Gastroesophageal sphincter (tissue), 3 donors: ENCODE measurements at regions not wholly inside any gene's neighbourhood (a gene's known extent, or its start where the extent isn't known, plus 50 kb on each side); places are given as distances from the start of the nearest gene placed in this dataset.

Experiments
- POLR2A ChIP-seq, 2 donors: fragments of 450-650 bp; IDR thresholded peaks; one replicate each; pipeline ENCODE4 v1.6.1; 2017; ENCODE audit warnings: antibody characterized with exemption in 2 of 2, mild to moderate bottlenecking in 2 of 2, moderate library complexity in 1 of 2
- POLR2AphosphoS5 ChIP-seq: sonication (generic); formaldehyde crosslinking; IDR thresholded peaks from one replicate; pipeline ENCODE4 v1.6.1; 2017; ENCODE audit warnings: antibody characterized with exemption
- TF ChIP-seq, protein P1 (sequence below), 4 experiments: fragments of 200-600 bp in 2 of 4; fragments of 450-650 bp in 2 of 4; sonication (generic) in 1 of 4; IDR thresholded peaks; one replicate each; pipeline ENCODE4 v1.5.1; 2017 to 2019; ENCODE audit warnings: antibody characterized with exemption in 4 of 4, mild to moderate bottlenecking in 2 of 4, moderate library complexity in 2 of 4

DNA sequence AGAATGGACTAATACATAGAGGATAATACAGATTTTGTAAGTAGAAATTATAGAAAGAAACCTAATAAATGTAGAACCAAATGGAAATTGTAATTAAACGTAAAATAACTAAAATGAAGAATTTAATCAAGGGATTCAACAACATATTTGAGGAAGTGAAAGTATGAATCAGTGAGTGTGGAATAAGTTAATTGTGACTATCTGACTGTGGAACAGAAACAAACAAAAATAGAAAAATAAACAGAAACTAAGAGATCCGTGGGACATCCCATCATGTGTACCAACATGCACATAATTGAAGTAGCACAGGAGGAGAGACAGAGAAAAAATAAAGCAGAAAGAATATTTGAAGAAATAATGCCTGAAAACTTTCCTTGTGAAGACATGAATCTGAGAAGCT lies 208.6 kb upstream of the TACR3 start:
- TF ChIP-seq POLR2A (IDR thresholded peaks at IDR 0.05) (no peak), POLR2AphosphoS5 (no peak)
- TF ChIP-seq, protein P1, sequence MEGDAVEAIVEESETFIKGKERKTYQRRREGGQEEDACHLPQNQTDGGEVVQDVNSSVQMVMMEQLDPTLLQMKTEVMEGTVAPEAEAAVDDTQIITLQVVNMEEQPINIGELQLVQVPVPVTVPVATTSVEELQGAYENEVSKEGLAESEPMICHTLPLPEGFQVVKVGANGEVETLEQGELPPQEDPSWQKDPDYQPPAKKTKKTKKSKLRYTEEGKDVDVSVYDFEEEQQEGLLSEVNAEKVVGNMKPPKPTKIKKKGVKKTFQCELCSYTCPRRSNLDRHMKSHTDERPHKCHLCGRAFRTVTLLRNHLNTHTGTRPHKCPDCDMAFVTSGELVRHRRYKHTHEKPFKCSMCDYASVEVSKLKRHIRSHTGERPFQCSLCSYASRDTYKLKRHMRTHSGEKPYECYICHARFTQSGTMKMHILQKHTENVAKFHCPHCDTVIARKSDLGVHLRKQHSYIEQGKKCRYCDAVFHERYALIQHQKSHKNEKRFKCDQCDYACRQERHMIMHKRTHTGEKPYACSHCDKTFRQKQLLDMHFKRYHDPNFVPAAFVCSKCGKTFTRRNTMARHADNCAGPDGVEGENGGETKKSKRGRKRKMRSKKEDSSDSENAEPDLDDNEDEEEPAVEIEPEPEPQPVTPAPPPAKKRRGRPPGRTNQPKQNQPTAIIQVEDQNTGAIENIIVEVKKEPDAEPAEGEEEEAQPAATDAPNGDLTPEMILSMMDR (IDR thresholded peaks at IDR 0.05) = no peak
